ENCODE measurements at regions not wholly inside any gene's neighbourhood (a gene's known extent, or its start where the extent isn't known, plus 50 kb on each side); places are given as distances from the start of the nearest gene placed in this dataset.
"Not testable (repeated sequence)": the region's sequence is repeated elsewhere in the genome, so short reads cannot be mapped to it uniquely, and the experiment has no call there.

DNA sequence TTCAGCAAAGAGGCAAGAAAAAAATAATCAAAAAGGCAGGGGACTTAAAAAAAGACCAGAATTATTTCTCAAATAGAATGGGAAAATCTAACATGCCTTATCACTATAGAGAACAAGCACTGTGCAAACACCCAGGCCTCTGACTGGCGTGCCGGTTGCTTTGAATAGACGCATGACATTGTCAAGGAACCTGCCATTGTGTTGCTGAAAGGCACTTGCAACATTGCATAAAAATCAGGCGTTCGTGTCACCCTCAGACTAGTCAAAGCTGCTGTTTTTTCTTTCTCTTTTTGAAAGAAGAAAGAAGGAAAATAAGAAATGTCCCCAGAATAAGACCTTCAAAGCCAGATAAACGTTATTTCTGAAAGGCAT, 549.3 kb upstream of the CADM1 start:
- Histone ChIP-seq H3K27me3 (ENCODE audit: control insufficient read depth, insufficient read depth, low read length) (peaks cover 4% of the 10 kb centered on the region), H3K4me1 (ENCODE audit: control insufficient read depth, insufficient read depth, low read length) (peaks cover 7% of the 10 kb centered on the region), H3K4me3 (ENCODE audit: low read depth, low read length) (no peak overlapping the region), H3K9ac (ENCODE audit: low read depth, low read length) (no peak overlapping the region), H3K9me3 (ENCODE audit: control insufficient read depth, insufficient read depth, low read length) (no peaks in the 10 kb centered on the region), H3K36me3 (ENCODE audit: control insufficient read depth, insufficient read depth, low read length) (no peaks in the 10 kb centered on the region)

GRCh38 chr11:116052603-116053547, 548.7 kb upstream of the CADM1 start:
- H3K4me1 ChIP-seq (ENCODE audit: control insufficient read depth, insufficient read depth, low read length), result peaks cover 7% of the 10 kb centered on the region
- no peak overlapping the region for H3K9ac ChIP-seq (ENCODE audit: low read depth, low read length)
- no peak overlapping the region for H3K4me3 ChIP-seq (ENCODE audit: low read depth, low read length)
- peaks cover 4% of the 10 kb centered on the region for H3K27me3 ChIP-seq (ENCODE audit: control insufficient read depth, insufficient read depth, low read length)
- H3K9me3 ChIP-seq (ENCODE audit: control insufficient read depth, insufficient read depth, low read length), result no peaks in the 10 kb centered on the region
- no peaks in the 10 kb centered on the region for H3K36me3 ChIP-seq (ENCODE audit: control insufficient read depth, insufficient read depth, low read length)

DNA sequence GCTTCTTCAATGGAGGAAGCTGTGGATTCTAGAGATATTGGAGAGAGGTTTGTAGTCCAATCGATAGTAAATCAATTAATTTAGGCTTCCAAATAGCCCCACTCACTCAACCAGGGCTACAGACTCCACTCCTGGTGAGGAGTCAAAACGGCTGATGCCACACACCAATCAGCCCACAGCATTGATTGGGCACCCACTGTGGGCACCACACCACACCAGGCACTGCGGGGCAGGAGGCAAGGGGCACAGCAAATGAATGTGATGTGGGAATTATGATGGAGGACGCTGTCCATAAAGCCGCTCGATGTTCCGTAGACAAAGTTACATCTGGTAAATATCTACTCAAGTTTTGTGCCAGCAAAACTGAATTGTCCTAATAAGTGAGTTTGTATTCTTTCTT, 547.3 kb upstream of the CADM1 start:
- Histone ChIP-seq H3K4me3 (ENCODE audit: low read depth, low read length) (no peak overlapping the region), H3K9ac (ENCODE audit: low read depth, low read length) (no peak overlapping the region)

GRCh38 chr11:116049383-116049782, 545.2 kb upstream of the CADM1 start:
- Histone ChIP-seq H3K4me1 (ENCODE audit: control insufficient read depth, insufficient read depth, low read length) (peaks cover 7% of the 10 kb centered on the region), H3K36me3 (ENCODE audit: control insufficient read depth, insufficient read depth, low read length) (no peaks in the 10 kb centered on the region), H3K4me3 (ENCODE audit: low read depth, low read length) (no peak overlapping the region), H3K9me3 (ENCODE audit: control insufficient read depth, insufficient read depth, low read length) (no peaks in the 10 kb centered on the region), H3K27me3 (ENCODE audit: control insufficient read depth, insufficient read depth, low read length) (peaks cover 4% of the 10 kb centered on the region), H3K9ac (ENCODE audit: low read depth, low read length) (no peak overlapping the region)

More for the DNA sequence above, 547.3 kb upstream of the CADM1 start:
- Histone ChIP-seq H3K36me3 (ENCODE audit: control insufficient read depth, insufficient read depth, low read length) (no peaks in the 10 kb centered on the region), H3K27me3 (ENCODE audit: control insufficient read depth, insufficient read depth, low read length) (peaks cover 4% of the 10 kb centered on the region), H3K9me3 (ENCODE audit: control insufficient read depth, insufficient read depth, low read length) (no peaks in the 10 kb centered on the region), H3K4me1 (ENCODE audit: control insufficient read depth, insufficient read depth, low read length) (peaks cover 7% of the 10 kb centered on the region)

DNA sequence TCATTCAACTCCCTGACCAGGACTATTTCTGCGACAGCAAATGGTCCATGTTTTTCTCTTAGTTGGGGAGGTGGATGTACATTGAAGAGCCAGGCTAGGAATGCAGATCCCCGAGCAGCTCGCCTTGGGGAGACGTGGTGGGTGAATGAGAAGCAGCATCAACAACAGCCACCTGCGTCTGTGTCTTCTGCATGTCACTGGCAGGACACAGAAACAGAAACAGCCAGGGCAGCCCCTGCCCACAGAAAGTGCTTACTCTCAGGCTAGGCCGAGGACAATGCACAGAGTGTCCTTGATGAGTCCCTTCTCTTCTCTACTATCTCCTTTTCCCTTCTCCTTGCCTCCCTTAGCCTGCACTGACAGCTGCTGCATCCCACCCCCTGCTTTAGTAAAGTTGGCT, 541.9 kb upstream of the CADM1 start:
- Histone ChIP-seq H3K4me3 (ENCODE audit: low read depth, low read length) (no peak overlapping the region), H3K36me3 (ENCODE audit: control insufficient read depth, insufficient read depth, low read length) (no peaks in the 10 kb centered on the region), H3K27me3 (ENCODE audit: control insufficient read depth, insufficient read depth, low read length) (no peaks in the 10 kb centered on the region), H3K9me3 (ENCODE audit: control insufficient read depth, insufficient read depth, low read length) (no peaks in the 10 kb centered on the region), H3K4me1 (ENCODE audit: control insufficient read depth, insufficient read depth, low read length) (no peaks in the 10 kb centered on the region), H3K9ac (ENCODE audit: low read depth, low read length) (no peak overlapping the region)

- H3K4me3 ChIP-seq (ENCODE audit: low read depth, low read length), result no peak overlapping the region
- H3K9me3 ChIP-seq (ENCODE audit: control insufficient read depth, insufficient read depth, low read length), result no peaks in the 10 kb centered on the region
- H3K9ac ChIP-seq (ENCODE audit: low read depth, low read length), result no peak overlapping the region
- H3K4me1 ChIP-seq (ENCODE audit: control insufficient read depth, insufficient read depth, low read length), result no peaks in the 10 kb centered on the region
- H3K36me3 ChIP-seq (ENCODE audit: control insufficient read depth, insufficient read depth, low read length), result no peaks in the 10 kb centered on the region
- no peaks in the 10 kb centered on the region for H3K27me3 ChIP-seq (ENCODE audit: control insufficient read depth, insufficient read depth, low read length)
Observed at GRCh38 chr11:116044941-116045340, 540.7 kb upstream of the CADM1 start.

DNA sequence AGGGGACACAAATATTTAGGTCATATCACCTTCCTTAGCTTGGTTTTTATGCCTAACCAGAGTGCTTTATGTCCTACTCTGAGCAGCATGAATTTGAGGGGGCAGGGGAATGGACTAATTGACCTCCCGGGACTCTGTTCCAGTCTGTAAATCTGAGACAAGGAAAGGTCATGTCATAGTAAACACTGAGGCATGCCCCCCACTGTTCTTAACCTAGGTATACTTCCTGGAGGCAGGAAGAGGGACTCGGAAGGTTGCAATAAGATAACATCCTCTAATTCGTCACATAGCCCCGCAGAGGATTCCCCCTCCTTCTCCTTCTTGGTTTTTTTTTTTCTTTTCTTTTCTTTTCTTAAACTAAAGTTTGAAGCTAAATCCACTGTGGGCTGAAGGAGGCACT, 540.3 kb upstream of the CADM1 start:
- no peaks in the 10 kb centered on the region for H3K27me3 ChIP-seq (ENCODE audit: control insufficient read depth, insufficient read depth, low read length)
- no peaks in the 10 kb centered on the region for H3K36me3 ChIP-seq (ENCODE audit: control insufficient read depth, insufficient read depth, low read length)
- no peak overlapping the region for H3K4me3 ChIP-seq (ENCODE audit: low read depth, low read length)
- H3K9ac ChIP-seq (ENCODE audit: low read depth, low read length), result no peak overlapping the region
- H3K9me3 ChIP-seq (ENCODE audit: control insufficient read depth, insufficient read depth, low read length), result no peaks in the 10 kb centered on the region
- H3K4me1 ChIP-seq (ENCODE audit: control insufficient read depth, insufficient read depth, low read length), result no peaks in the 10 kb centered on the region

GRCh38 chr11:116043857-116044256, 539.6 kb upstream of the CADM1 start:
- H3K27me3 ChIP-seq (ENCODE audit: control insufficient read depth, insufficient read depth, low read length), result no peaks in the 10 kb centered on the region
- no peaks in the 10 kb centered on the region for H3K9me3 ChIP-seq (ENCODE audit: control insufficient read depth, insufficient read depth, low read length)
- no peaks in the 10 kb centered on the region for H3K36me3 ChIP-seq (ENCODE audit: control insufficient read depth, insufficient read depth, low read length)
- no peak overlapping the region for H3K4me3 ChIP-seq (ENCODE audit: low read depth, low read length)
- no peaks in the 10 kb centered on the region for H3K4me1 ChIP-seq (ENCODE audit: control insufficient read depth, insufficient read depth, low read length)
- no peak overlapping the region for H3K9ac ChIP-seq (ENCODE audit: low read depth, low read length)

- not testable (repeated sequence) for H3K9me3 ChIP-seq (ENCODE audit: control insufficient read depth, insufficient read depth, low read length); H3K36me3 ChIP-seq (ENCODE audit: control insufficient read depth, insufficient read depth, low read length); H3K9ac ChIP-seq (ENCODE audit: low read depth, low read length); H3K4me3 ChIP-seq (ENCODE audit: low read depth, low read length); H3K4me1 ChIP-seq (ENCODE audit: control insufficient read depth, insufficient read depth, low read length); H3K27me3 ChIP-seq (ENCODE audit: control insufficient read depth, insufficient read depth, low read length)
Observed at GRCh38 chr11:116043059-116043458, 538.8 kb upstream of the CADM1 start.

DNA sequence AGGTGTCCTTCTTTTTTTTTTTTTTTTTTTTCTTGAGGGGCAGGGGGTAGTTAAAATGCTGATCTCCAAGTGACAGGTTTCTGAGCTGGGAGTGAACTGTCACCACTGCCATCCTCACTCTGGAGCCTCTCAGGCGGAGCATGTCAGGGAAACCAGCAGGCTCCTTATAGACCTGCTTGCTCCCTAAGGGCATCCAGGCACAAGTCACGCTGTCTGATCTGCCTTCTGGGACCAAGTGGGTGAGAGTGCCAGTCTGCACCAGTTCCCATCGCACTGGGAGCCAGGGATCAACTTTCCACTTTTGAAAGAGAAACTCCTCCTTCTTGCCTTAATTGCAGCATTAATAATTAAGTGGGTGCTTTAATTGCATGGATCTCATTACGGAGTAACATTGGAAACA, 537.9 kb upstream of the CADM1 start:
- no peaks in the 10 kb centered on the region for H3K9me3 ChIP-seq (ENCODE audit: control insufficient read depth, insufficient read depth, low read length)
- no peak overlapping the region for H3K4me3 ChIP-seq (ENCODE audit: low read depth, low read length)
- H3K9ac ChIP-seq (ENCODE audit: low read depth, low read length), result no peak overlapping the region
- no peaks in the 10 kb centered on the region for H3K4me1 ChIP-seq (ENCODE audit: control insufficient read depth, insufficient read depth, low read length)
- no peaks in the 10 kb centered on the region for H3K36me3 ChIP-seq (ENCODE audit: control insufficient read depth, insufficient read depth, low read length)
- H3K27me3 ChIP-seq (ENCODE audit: control insufficient read depth, insufficient read depth, low read length), result no peaks in the 10 kb centered on the region

- H3K9me3 ChIP-seq (ENCODE audit: control insufficient read depth, insufficient read depth, low read length), result no peaks in the 10 kb centered on the region
- H3K4me3 ChIP-seq (ENCODE audit: low read depth, low read length), result no peak overlapping the region
- no peaks in the 10 kb centered on the region for H3K36me3 ChIP-seq (ENCODE audit: control insufficient read depth, insufficient read depth, low read length)
- no peaks in the 10 kb centered on the region for H3K27me3 ChIP-seq (ENCODE audit: control insufficient read depth, insufficient read depth, low read length)
- H3K9ac ChIP-seq (ENCODE audit: low read depth, low read length), result no peak overlapping the region
- no peaks in the 10 kb centered on the region for H3K4me1 ChIP-seq (ENCODE audit: control insufficient read depth, insufficient read depth, low read length)
Observed at GRCh38 chr11:116037861-116038260, 533.6 kb upstream of the CADM1 start.

GRCh38 chr11:116035977-116036376, 531.8 kb upstream of the CADM1 start:
- Histone ChIP-seq H3K4me1 (ENCODE audit: control insufficient read depth, insufficient read depth, low read length) (no peaks in the 10 kb centered on the region), H3K9ac (ENCODE audit: low read depth, low read length) (no peak overlapping the region), H3K4me3 (ENCODE audit: low read depth, low read length) (no peak overlapping the region), H3K27me3 (ENCODE audit: control insufficient read depth, insufficient read depth, low read length) (no peaks in the 10 kb centered on the region), H3K9me3 (ENCODE audit: control insufficient read depth, insufficient read depth, low read length) (no peaks in the 10 kb centered on the region), H3K36me3 (ENCODE audit: control insufficient read depth, insufficient read depth, low read length) (no peaks in the 10 kb centered on the region)
